ENCODE measurements at regions not wholly inside any gene's neighbourhood (a gene's known extent, or its start where the extent isn't known, plus 50 kb on each side); places are given as distances from the start of the nearest gene placed in this dataset.

DNA sequence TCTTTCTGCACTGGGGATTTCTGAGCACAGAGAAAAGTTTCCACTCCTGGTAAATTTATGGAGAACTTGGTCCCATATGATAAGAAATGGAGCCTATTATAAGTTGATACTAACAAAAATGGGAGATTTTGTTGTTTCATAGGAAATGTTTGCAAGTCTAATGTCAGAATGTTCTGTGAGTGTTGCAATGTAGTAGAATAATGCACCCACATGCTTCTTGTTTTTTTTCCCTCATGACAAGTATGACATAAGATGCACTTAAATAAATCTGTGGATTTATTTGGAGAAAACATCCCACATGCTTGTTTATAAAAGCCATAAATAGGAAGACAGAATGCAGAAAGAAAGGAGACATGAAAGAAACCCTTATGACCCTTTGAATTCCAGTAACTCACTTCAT lies 50.8 kb upstream of the KCNJ6 start:
- in situ Hi-C loops (cut with HindIII; ENCODE audit: low pct_unique_long_range_greater_than_20kb, low sequenced_read_pairs), result no loop called here

GRCh38 chr21:37968744-37969143 lies 52.5 kb upstream of the KCNJ6 start:
- no peak for TF ChIP-seq JUND (IDR thresholded peaks at IDR 0.05; ENCODE audit: low read depth)
- in situ Hi-C loops (cut with HindIII; ENCODE audit: low pct_unique_long_range_greater_than_20kb, low sequenced_read_pairs), result no loop called here
- DNase-seq (ENCODE audit: low read depth in 1 of 2, low spot score in 1 of 2), result no peak

More for the DNA sequence above, 50.8 kb upstream of the KCNJ6 start:
- DNase-seq (ENCODE audit: low read depth in 1 of 2, low spot score in 1 of 2), result no peak
- no peak for TF ChIP-seq JUND (IDR thresholded peaks at IDR 0.05; ENCODE audit: low read depth)

DNA sequence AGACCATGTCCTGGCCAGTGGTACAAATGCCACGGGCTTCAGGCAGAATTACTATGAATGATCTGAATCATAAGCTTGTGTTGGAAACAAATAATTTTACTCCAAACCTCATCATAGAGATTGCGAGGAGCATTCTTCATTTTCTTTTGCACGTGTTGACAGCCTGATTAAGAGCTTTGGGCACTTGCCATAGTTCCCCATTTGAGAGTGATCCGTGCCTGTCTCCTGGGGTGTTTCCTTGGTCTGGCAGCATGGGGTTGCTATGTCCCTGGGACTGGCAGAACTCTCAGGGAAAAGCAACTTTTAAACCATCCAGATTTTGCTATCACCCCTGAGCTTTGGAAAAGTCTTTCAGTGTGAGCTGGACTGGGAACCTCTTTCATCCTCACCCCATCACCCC lies 54.3 kb upstream of the KCNJ6 start:
- in situ Hi-C loops (cut with HindIII; ENCODE audit: low pct_unique_long_range_greater_than_20kb, low sequenced_read_pairs), result no loop called here
- no peak for TF ChIP-seq JUND (IDR thresholded peaks at IDR 0.05; ENCODE audit: low read depth)
- DNase-seq (ENCODE audit: low read depth in 1 of 2, low spot score in 1 of 2), result no peak

DNA sequence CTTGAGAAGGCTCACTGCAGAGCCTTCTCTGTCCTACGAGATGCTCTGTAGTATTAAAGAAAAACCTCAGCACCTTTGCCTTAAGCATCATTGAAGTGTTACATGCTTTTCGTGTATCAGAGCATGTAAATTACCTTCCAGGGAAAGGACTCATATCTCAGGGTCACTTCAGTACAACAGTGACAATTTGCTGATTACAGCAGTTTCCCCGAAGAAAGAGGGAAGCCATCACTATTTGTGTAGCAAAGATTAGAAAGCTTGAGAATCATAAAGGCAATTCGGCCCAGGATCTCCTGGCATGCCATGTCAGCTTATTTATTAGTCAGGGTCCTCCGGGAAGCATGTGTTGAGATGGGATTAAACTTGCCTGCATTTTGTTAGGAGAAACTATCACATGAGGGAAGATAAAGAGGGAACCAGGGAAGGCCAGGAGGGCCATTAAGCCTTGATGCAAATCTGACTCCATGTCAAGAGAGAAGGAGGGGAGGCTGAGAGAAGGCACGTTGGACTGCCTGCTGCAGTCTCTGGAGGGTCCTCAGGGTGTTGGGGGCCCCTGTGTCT lies 55.2 kb upstream of the KCNJ6 start:
- TF ChIP-seq JUND (IDR thresholded peaks at IDR 0.05; ENCODE audit: low read depth), result no peak
- no peak for DNase-seq (ENCODE audit: low read depth in 1 of 2, low spot score in 1 of 2)
- in situ Hi-C loops (cut with HindIII; ENCODE audit: low pct_unique_long_range_greater_than_20kb, low sequenced_read_pairs), result no loop called here

DNA sequence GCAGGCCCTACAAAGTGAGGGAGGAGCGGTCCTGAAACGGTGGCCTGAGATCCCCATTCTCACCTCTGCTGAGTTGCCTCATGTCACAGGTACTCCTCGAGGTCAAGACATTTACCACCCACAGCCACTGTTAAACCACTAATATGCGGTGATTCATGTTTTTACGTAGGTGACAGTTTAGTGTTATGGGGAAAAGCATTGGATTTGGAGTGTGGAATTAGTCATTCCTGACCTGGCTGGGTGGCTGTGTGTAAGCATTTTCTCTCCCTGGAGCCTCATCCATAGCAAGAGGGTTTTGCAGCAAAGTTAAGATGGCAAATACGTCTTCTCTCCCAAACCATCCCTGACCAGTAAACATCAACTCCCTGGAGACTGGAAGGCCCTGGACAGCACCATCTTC lies 57.8 kb upstream of the KCNJ6 start:
- no peak for DNase-seq (ENCODE audit: low read depth in 1 of 2, low spot score in 1 of 2)
- in situ Hi-C loops (cut with HindIII; ENCODE audit: low pct_unique_long_range_greater_than_20kb, low sequenced_read_pairs), result no loop called here
- no peak for TF ChIP-seq JUND (IDR thresholded peaks at IDR 0.05; ENCODE audit: low read depth)

- DNase-seq (ENCODE audit: low read depth in 1 of 2, low spot score in 1 of 2), result no peak
- no peak for TF ChIP-seq JUND (IDR thresholded peaks at IDR 0.05; ENCODE audit: low read depth)
- in situ Hi-C loops (cut with HindIII; ENCODE audit: low pct_unique_long_range_greater_than_20kb, low sequenced_read_pairs), result no loop called here
These were observed 66.5 kb upstream of the KCNJ6 start for GRCh38 chr21:37982496-37983318.

- in situ Hi-C loops (cut with HindIII; ENCODE audit: low pct_unique_long_range_greater_than_20kb, low sequenced_read_pairs), result no loop called here
- no peak for TF ChIP-seq JUND (IDR thresholded peaks at IDR 0.05; ENCODE audit: low read depth)
- DNase-seq (ENCODE audit: low read depth in 1 of 2, low spot score in 1 of 2), result no peak
These were observed 67.3 kb upstream of the KCNJ6 start for GRCh38 chr21:37983336-37984095.

- in situ Hi-C loops (cut with HindIII; ENCODE audit: low pct_unique_long_range_greater_than_20kb, low sequenced_read_pairs), result no loop called here
- DNase-seq (ENCODE audit: low read depth in 1 of 2, low spot score in 1 of 2), result no peak
- no peak for TF ChIP-seq JUND (IDR thresholded peaks at IDR 0.05; ENCODE audit: low read depth)
These were observed 68.2 kb upstream of the KCNJ6 start for GRCh38 chr21:37984416-37984815.

- in situ Hi-C loops (cut with HindIII; ENCODE audit: low pct_unique_long_range_greater_than_20kb, low sequenced_read_pairs), result no loop called here
- no peak for DNase-seq (ENCODE audit: low read depth in 1 of 2, low spot score in 1 of 2)
- TF ChIP-seq JUND (IDR thresholded peaks at IDR 0.05; ENCODE audit: low read depth), result no peak
These were observed 69.7 kb upstream of the KCNJ6 start for GRCh38 chr21:37986000-37986399.

DNA sequence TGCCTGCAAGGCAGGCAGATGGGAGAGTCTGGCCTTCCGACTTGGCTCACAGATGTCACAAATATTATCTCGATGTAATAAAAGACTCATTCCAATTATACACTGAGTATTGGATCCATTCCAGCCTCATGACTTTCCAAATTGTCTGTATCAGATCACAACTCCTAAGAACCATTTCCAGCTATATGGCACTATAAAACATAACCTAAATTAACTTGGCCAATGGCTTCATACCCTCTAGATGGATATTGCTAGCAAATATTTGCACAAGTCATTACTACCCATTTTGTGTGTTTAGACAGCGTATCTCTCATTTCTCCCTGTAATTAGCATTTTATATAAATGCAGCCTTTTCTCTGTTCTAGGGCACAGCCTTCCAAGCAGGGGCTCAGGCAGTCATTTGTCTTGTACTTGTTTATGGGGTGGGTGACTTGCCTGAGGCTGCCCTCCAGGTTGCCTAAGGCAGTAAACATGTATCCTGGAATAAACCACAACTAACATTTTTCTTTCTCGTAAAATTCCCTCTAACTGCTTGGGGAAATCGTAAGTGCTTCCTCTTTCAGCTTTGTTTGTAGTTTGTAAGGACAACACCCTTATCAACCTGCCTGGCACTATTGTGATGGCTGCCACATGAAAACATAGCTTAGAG lies 70.6 kb upstream of the KCNJ6 start:
- in situ Hi-C loops (cut with HindIII; ENCODE audit: low pct_unique_long_range_greater_than_20kb, low sequenced_read_pairs), result no loop called here
- no peak for DNase-seq (ENCODE audit: low read depth in 1 of 2, low spot score in 1 of 2)
- no peak for TF ChIP-seq JUND (IDR thresholded peaks at IDR 0.05; ENCODE audit: low read depth)

GRCh38 chr21:37987668-37988067 lies 71.4 kb upstream of the KCNJ6 start:
- no peak for TF ChIP-seq JUND (IDR thresholded peaks at IDR 0.05; ENCODE audit: low read depth)
- in situ Hi-C loops (cut with HindIII; ENCODE audit: low pct_unique_long_range_greater_than_20kb, low sequenced_read_pairs), result no loop called here
- DNase-seq (ENCODE audit: low read depth in 1 of 2, low spot score in 1 of 2), result no peak

GRCh38 chr21:37993071-37993470 lies 76.8 kb upstream of the KCNJ6 start:
- no peak for DNase-seq (ENCODE audit: low read depth in 1 of 2, low spot score in 1 of 2)
- in situ Hi-C loops (cut with HindIII; ENCODE audit: low pct_unique_long_range_greater_than_20kb, low sequenced_read_pairs), result no loop called here
- no peak for TF ChIP-seq JUND (IDR thresholded peaks at IDR 0.05; ENCODE audit: low read depth)

All from T47D (cell line).